Neuronal stem cell (in vitro differentiated cells): ENCODE measurements at regions not wholly inside any gene's neighbourhood (a gene's known extent, or its start where the extent isn't known, plus 50 kb on each side); places are given as distances from the start of the nearest gene placed in this dataset.

ENCODE experiments used
- DNase-seq: peaks from one replicate; pipeline ENCODE4 v3.0.0-alpha.2; 2013; ENCODE audit warnings: low spot score
- H2AFZ ChIP-seq: one replicate; pipeline ENCODE4 v1.6.1; 2013; ENCODE audit warnings: mild to moderate bottlenecking, low read length, inconsistent platforms
- H2AK5ac ChIP-seq: 2 replicates; pipeline ENCODE4 v1.6.1; 2013; ENCODE audit warnings: low read depth, mild to moderate bottlenecking, inconsistent platforms, low read length, moderate library complexity, mixed read lengths
- H2BK120ac ChIP-seq: 2 replicates; pipeline ENCODE4 v1.6.1; 2013; ENCODE audit warnings: low read depth, mild to moderate bottlenecking, inconsistent platforms, low read length, moderate library complexity, mixed read lengths
- H2BK12ac ChIP-seq: one replicate; pipeline ENCODE4 v1.6.1; 2013; ENCODE audit warnings: low read length, inconsistent platforms
- H2BK15ac ChIP-seq: 2 replicates; pipeline ENCODE4 v1.6.1; 2013; ENCODE audit warnings: mild to moderate bottlenecking, low read length, inconsistent platforms, mixed read lengths
- H2BK5ac ChIP-seq: one replicate; pipeline ENCODE4 v1.6.1; 2013; ENCODE audit warnings: inconsistent platforms, mild to moderate bottlenecking, low read length, moderate library complexity
- H3K14ac ChIP-seq: one replicate; pipeline ENCODE4 v1.6.1; 2013; ENCODE audit warnings: low read length, inconsistent platforms
- H3K18ac ChIP-seq: 2 replicates; pipeline ENCODE4 v1.6.1; 2013; ENCODE audit warnings: low read length, inconsistent platforms
- H3K23ac ChIP-seq: 2 replicates; pipeline ENCODE4 v1.6.1; 2013; ENCODE audit warnings: low read depth, mild to moderate bottlenecking, mixed read lengths, low read length, inconsistent platforms; ENCODE audit not compliant: poor library complexity
- H3K27ac ChIP-seq: replicated peaks from 3 replicates; pipeline ENCODE4 v1.5.1; 2013; ENCODE audit warnings: low read length, inconsistent platforms
- H3K27me3 ChIP-seq, 3 experiments: 2 replicates each; pipeline ENCODE4 v1.6.1; 2013; ENCODE audit warnings: low read length in 3 of 3, mild to moderate bottlenecking in 2 of 3, inconsistent platforms in 1 of 3, low read depth in 1 of 3, mixed read lengths in 1 of 3, moderate library complexity in 1 of 3; ENCODE audit not compliant: control insufficient read depth in 3 of 3, insufficient read depth in 3 of 3
- H3K36me3 ChIP-seq, 2 donors: replicated peaks in 1 of 2; 2 replicates each; pipeline ENCODE4 v1.6.1; 2013; ENCODE audit warnings: low read length in 2 of 2; ENCODE audit not compliant: control insufficient read depth in 2 of 2, insufficient read depth in 2 of 2
- H3K4ac ChIP-seq: 2 replicates; pipeline ENCODE4 v1.6.1; 2013; ENCODE audit warnings: inconsistent platforms, mild to moderate bottlenecking, low read length, moderate library complexity
- H3K4me1 ChIP-seq, 2 donors: 1 replicate in 1 of 2; 2 replicates in 1 of 2; pipeline ENCODE4 v1.6.1; 2013; ENCODE audit warnings: low read length in 2 of 2, low read depth in 1 of 2; ENCODE audit not compliant: control insufficient read depth in 2 of 2, insufficient read depth in 1 of 2
- H3K4me2 ChIP-seq: one replicate; pipeline ENCODE4 v1.6.1; 2013; ENCODE audit warnings: mild to moderate bottlenecking, low read length, inconsistent platforms; ENCODE audit not compliant: insufficient read depth, poor library complexity, severe bottlenecking
- H3K4me3 ChIP-seq, 2 donors: 2 replicates each; pipeline ENCODE4 v1.5.1; 2013; ENCODE audit warnings: low read length in 2 of 2, mild to moderate bottlenecking in 2 of 2, inconsistent platforms in 1 of 2, moderate library complexity in 1 of 2
- H3K79me1 ChIP-seq: one replicate; pipeline ENCODE4 v1.6.1; 2013; ENCODE audit warnings: low read depth, mild to moderate bottlenecking, inconsistent platforms, low read length, moderate library complexity
- H3K9ac ChIP-seq: one replicate; pipeline ENCODE4 v1.6.1; 2013; ENCODE audit warnings: mild to moderate bottlenecking, low read depth, low read length, inconsistent platforms; ENCODE audit not compliant: poor library complexity
- H3K9me3 ChIP-seq, 2 donors: replicated peaks in 1 of 2; 2 replicates each; pipeline versions ENCODE3 to v1.6.1; 2013; ENCODE audit warnings: low read length in 2 of 2, mild to moderate bottlenecking in 2 of 2, inconsistent platforms in 1 of 2, low read depth in 1 of 2, mixed read lengths in 1 of 2, moderate library complexity in 1 of 2; ENCODE audit not compliant: control insufficient read depth in 2 of 2, insufficient read depth in 1 of 2
- H4K8ac ChIP-seq: one replicate; pipeline ENCODE4 v1.6.1; 2013; ENCODE audit warnings: low read depth, mild to moderate bottlenecking, inconsistent platforms, low read length, moderate library complexity
- H4K91ac ChIP-seq: one replicate; pipeline ENCODE4 v1.6.1; 2013; ENCODE audit warnings: low read length, low read depth, mild to moderate bottlenecking, inconsistent platforms; ENCODE audit not compliant: poor library complexity
- WGBS, 2 donors: extraction: QIAGEN DNeasy Blood & Tissue Kit; methylation state at CpG; one replicate each; pipeline ENCODE4 v1.1.7; 2013; ENCODE audit warnings: missing lambda C conversion rate in 2 of 2, mixed read lengths in 1 of 2; ENCODE audit not compliant: insufficient read length in 2 of 2, insufficient replicate concordance in 1 of 2; ENCODE audit errors: extremely low coverage in 2 of 2; 5-methylcytosine and 5-hydroxymethylcytosine counted together

GRCh38 chr3:191123231-191123630 lies 75.8 kb upstream of the OSTN start:
- no peaks in the 10 kb centered on the region for H3K9me3 ChIP-seq
- no peak for DNase-seq
- no peak overlapping the region for H3K4me3 ChIP-seq
- no peaks in the 10 kb centered on the region for H3K79me1 ChIP-seq
- no peak overlapping the region for H2BK120ac ChIP-seq
- no peaks in the 10 kb centered on the region for H3K27me3 ChIP-seq
- no peak overlapping the region for H2BK12ac ChIP-seq
- H3K4me1 ChIP-seq, result peaks cover 2 to 3% of the 10 kb centered on the region in 2 donors
- no peak overlapping the region for H3K9ac ChIP-seq
- H2AK5ac ChIP-seq, result no peak overlapping the region
- H4K91ac ChIP-seq, result no peak overlapping the region
- H3K4ac ChIP-seq, result no peak overlapping the region
- H3K36me3 ChIP-seq, result no peaks in the 10 kb centered on the region
- no peak overlapping the region for H3K4me2 ChIP-seq
- H3K23ac ChIP-seq, result no peak overlapping the region
- H2BK5ac ChIP-seq, result no peak overlapping the region
- no peak overlapping the region for H2AFZ ChIP-seq
- H3K27ac ChIP-seq, result no peak overlapping the region
- no peak overlapping the region for H2BK15ac ChIP-seq
- no peak overlapping the region for H4K8ac ChIP-seq
- no peak overlapping the region for H3K18ac ChIP-seq
- H3K14ac ChIP-seq, result no peak overlapping the region

- Histone ChIP-seq H4K91ac (no peak overlapping the region), H3K9me3 (no peaks in the 10 kb centered on the region), H2AK5ac (no peak overlapping the region), H3K4me1 (peaks cover 2 to 3% of the 10 kb centered on the region in 2 donors), H3K36me3 (no peaks in the 10 kb centered on the region), H2BK12ac (no peak overlapping the region), H2AFZ (no peak overlapping the region), H3K23ac (no peak overlapping the region), H2BK5ac (no peak overlapping the region), H2BK120ac (no peak overlapping the region), H3K4me3 (no peak overlapping the region), H3K27ac (no peak overlapping the region), H3K27me3 (no peaks in the 10 kb centered on the region), H3K79me1 (no peaks in the 10 kb centered on the region), H3K4me2 (no peak overlapping the region), H3K18ac (no peak overlapping the region), H2BK15ac (no peak overlapping the region), H4K8ac (no peak overlapping the region), H3K4ac (no peak overlapping the region), H3K9ac (no peak overlapping the region), H3K14ac (no peak overlapping the region)
- no peak for DNase-seq
- WGBS, 2 donors, result no CpG with 5 or more reads among the region's 2 CpGs
These were observed 78.4 kb upstream of the OSTN start for GRCh38 chr3:191120447-191121298.

GRCh38 chr3:191119415-191120295 lies 79.4 kb upstream of the OSTN start:
- H3K36me3 ChIP-seq, result no peaks in the 10 kb centered on the region
- H3K4me3 ChIP-seq, result no peak overlapping the region
- no peak overlapping the region for H3K23ac ChIP-seq

GRCh38 chr3:191111722-191112121 lies 87.3 kb upstream of the OSTN start:
- WGBS, 2 donors, result no CpG with 5 or more reads among the region's 3 CpGs

More at GRCh38 chr3:191119415-191120295, 79.4 kb upstream of the OSTN start:
- Histone ChIP-seq H3K4ac (no peak overlapping the region), H3K4me1 (peaks cover 2 to 3% of the 10 kb centered on the region in 2 donors), H3K9me3 (no peaks in the 10 kb centered on the region), H3K27ac (no peak overlapping the region), H2AK5ac (no peak overlapping the region), H3K18ac (no peak overlapping the region), H3K4me2 (no peak overlapping the region), H2BK120ac (no peak overlapping the region), H4K91ac (no peak overlapping the region), H4K8ac (no peak overlapping the region), H2BK15ac (no peak overlapping the region), H2BK5ac (no peak overlapping the region), H2BK12ac (no peak overlapping the region), H3K14ac (no peak overlapping the region), H3K79me1 (no peaks in the 10 kb centered on the region), H3K27me3 (no peaks in the 10 kb centered on the region), H3K9ac (no peak overlapping the region), H2AFZ (no peak overlapping the region)
- WGBS, 2 donors, result no CpG with 5 or more reads among the region's 3 CpGs
- DNase-seq, result peak; percentile 6

More at GRCh38 chr3:191111722-191112121, 87.3 kb upstream of the OSTN start:
- H3K27me3 ChIP-seq, result peaks cover 0 to 2% (median 0%) of the 10 kb centered on the region in 3 experiments
- H4K91ac ChIP-seq, result no peak overlapping the region
- no peak overlapping the region for H2BK5ac ChIP-seq
- H4K8ac ChIP-seq, result no peak overlapping the region
- peaks cover 0 to 2% of the 10 kb centered on the region in 2 donors for H3K9me3 ChIP-seq
- H3K4me1 ChIP-seq, result no peaks in the 10 kb centered on the region
- H3K18ac ChIP-seq, result no peak overlapping the region
- H3K36me3 ChIP-seq, result no peaks in the 10 kb centered on the region
- no peak overlapping the region for H2BK12ac ChIP-seq
- H2BK15ac ChIP-seq, result no peak overlapping the region
- DNase-seq, result no peak
- H2BK120ac ChIP-seq, result no peak overlapping the region
- peaks cover 1% of the 10 kb centered on the region for H3K79me1 ChIP-seq
- H3K14ac ChIP-seq, result peak overlapping the region; percentile 39
- H2AK5ac ChIP-seq, result no peak overlapping the region
- H3K4ac ChIP-seq, result no peak overlapping the region
- H3K23ac ChIP-seq, result no peak overlapping the region
- H2AFZ ChIP-seq, result no peak overlapping the region
- no peak overlapping the region for H3K9ac ChIP-seq
- H3K4me3 ChIP-seq, result peak overlapping the region in 1 of 2 donors; percentile 44
- no peak overlapping the region for H3K27ac ChIP-seq
- H3K4me2 ChIP-seq, result no peak overlapping the region
